ENCODE measurements at regions not wholly inside any gene's neighbourhood (a gene's known extent, or its start where the extent isn't known, plus 50 kb on each side); places are given as distances from the start of the nearest gene placed in this dataset.
"Not testable (repeated sequence)": the region's sequence is repeated elsewhere in the genome, so short reads cannot be mapped to it uniquely, and the experiment has no call there.

DNA sequence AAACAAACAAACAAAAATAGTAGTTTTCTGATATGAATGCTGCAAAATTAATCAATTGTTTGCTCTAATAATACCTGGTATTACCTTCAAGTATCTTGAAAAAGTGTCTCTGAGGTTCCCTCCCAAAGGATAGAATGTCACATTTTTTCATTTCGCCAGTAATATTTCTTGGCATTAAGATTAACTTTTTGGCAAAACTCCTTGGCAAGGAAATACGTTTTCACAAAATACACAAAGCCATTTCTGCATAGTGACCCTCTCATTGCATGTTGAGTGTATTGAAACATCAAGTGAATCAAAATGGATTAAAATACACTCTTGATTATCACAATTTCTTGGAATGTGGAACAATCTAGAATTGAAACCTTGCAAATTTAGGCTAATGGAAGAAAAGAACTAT lies 230.5 kb downstream of the ATPSCKMT start:
- Histone ChIP-seq H3K27ac (no peak overlapping the region), H3K27me3 (replicated peaks in 1 of 7) (peaks cover 0 to 4% (median 0%) of the 10 kb centered on the region in 7 donors), H3K4me1 (no peaks in the 10 kb centered on the region), H3K9me3 (peaks cover 0 to 35% (median 16%) of the 10 kb centered on the region in 8 donors), H3K36me3 (no peaks in the 10 kb centered on the region), H3K4me3 (no peak overlapping the region)
- TF ChIP-seq POLR2A (IDR thresholded peaks at IDR 0.05) (no peak), POLR2AphosphoS5 (IDR thresholded peaks at IDR 0.05) (no peak)
- TF ChIP-seq, protein P1, sequence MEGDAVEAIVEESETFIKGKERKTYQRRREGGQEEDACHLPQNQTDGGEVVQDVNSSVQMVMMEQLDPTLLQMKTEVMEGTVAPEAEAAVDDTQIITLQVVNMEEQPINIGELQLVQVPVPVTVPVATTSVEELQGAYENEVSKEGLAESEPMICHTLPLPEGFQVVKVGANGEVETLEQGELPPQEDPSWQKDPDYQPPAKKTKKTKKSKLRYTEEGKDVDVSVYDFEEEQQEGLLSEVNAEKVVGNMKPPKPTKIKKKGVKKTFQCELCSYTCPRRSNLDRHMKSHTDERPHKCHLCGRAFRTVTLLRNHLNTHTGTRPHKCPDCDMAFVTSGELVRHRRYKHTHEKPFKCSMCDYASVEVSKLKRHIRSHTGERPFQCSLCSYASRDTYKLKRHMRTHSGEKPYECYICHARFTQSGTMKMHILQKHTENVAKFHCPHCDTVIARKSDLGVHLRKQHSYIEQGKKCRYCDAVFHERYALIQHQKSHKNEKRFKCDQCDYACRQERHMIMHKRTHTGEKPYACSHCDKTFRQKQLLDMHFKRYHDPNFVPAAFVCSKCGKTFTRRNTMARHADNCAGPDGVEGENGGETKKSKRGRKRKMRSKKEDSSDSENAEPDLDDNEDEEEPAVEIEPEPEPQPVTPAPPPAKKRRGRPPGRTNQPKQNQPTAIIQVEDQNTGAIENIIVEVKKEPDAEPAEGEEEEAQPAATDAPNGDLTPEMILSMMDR (IDR thresholded peaks at IDR 0.05 in 8 of 11, conservative IDR thresholded peaks at IDR 0.05 in 3 of 11): no peak
- intact Hi-C loops (cut with DNase I; ENCODE audit: low total_unique reads): no loop called here
- no peak for DNase-seq
- 36 to 39% (median 38%) methylated on average over 2 of the region's 2 CpGs for WGBS, 5 donors

DNA sequence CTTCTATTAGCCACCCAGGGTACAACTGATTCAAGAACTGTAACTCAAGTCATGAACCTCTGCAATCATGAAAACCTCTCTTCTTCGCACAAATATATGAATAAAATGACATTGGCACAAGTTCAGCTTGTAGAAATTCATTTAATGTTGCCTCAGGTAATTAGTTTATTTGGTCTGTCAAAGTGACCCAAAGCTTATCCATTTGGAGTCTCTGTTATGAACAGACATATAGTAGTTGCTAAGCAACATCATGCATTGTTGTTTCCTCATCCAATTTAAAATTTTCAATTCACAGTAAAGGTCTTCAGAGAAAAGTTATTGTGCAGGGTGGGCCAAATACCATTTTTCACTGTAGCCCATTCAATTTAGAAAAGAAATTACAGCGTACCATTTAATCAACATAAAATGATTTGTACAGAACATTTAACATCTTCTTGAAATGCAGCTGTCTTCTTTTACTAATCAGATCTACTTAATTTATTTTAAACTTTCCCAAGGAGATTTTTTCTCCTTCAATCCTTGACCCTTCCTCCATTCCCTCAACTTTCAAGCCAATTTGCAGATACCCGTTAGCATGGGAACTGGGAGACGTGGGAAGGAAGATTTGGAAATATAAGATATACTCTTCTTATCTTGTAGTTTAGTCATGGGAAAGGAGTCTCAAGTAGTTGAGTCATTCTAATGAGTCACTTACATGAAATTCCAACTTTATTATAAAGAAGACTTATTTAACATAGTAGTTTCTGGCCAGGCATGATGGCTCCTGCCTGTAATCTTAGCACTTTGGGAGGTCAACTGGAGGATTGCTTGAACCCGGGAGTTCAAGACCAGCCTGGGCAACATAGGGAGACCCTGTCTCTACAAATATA lies 231.3 kb downstream of the ATPSCKMT start:
- no peak overlapping the region for H3K27ac ChIP-seq
- H3K4me1 ChIP-seq: no peaks in the 10 kb centered on the region
- peaks cover 0 to 31% (median 14%) of the 10 kb centered on the region in 8 donors for H3K9me3 ChIP-seq
- WGBS, 5 donors: 78 to 85% (median 82%) methylated on average over 5 of the region's 5 CpGs
- DNase-seq: no peak
- intact Hi-C loops (cut with DNase I; ENCODE audit: low total_unique reads): no loop called here
- no peak overlapping the region for H3K4me3 ChIP-seq
- TF ChIP-seq POLR2AphosphoS5 (IDR thresholded peaks at IDR 0.05) (no peak), POLR2A (IDR thresholded peaks at IDR 0.05) (no peak)
- TF ChIP-seq, protein P1 (IDR thresholded peaks at IDR 0.05 in 8 of 11, conservative IDR thresholded peaks at IDR 0.05 in 3 of 11): no peak
- no peaks in the 10 kb centered on the region for H3K36me3 ChIP-seq
- H3K27me3 ChIP-seq (replicated peaks in 1 of 7): peaks cover 0 to 4% (median 0%) of the 10 kb centered on the region in 7 donors

DNA sequence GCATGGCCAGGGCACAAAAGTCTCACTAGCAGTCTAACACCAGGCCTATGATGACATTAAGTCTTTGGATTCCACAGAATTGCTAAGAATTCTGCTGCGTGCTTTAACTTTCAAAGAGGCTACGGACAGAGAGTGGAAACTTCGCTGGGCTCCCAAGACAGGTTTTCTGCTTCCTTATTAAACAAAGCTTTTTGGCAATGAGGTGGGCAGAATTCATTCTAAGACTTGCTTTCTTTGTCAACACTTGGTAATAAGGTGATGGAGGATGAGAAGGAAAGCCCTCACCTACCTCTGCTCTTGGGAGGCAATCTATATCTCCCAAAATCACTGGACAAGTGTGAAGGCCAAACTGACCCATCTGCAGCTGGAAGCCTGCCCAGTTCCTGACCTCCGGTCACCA lies 231.9 kb downstream of the ATPSCKMT start:
- H3K9me3 ChIP-seq: peaks cover 0 to 25% (median 10%) of the 10 kb centered on the region in 8 donors
- no peak overlapping the region for H3K27ac ChIP-seq
- DNase-seq: no peak
- H3K4me3 ChIP-seq: no peak overlapping the region
- H3K4me1 ChIP-seq: no peaks in the 10 kb centered on the region
- TF ChIP-seq POLR2AphosphoS5 (IDR thresholded peaks at IDR 0.05): no peak
- TF ChIP-seq POLR2A (IDR thresholded peaks at IDR 0.05): no peak
- TF ChIP-seq, protein P1 (IDR thresholded peaks at IDR 0.05 in 8 of 11, conservative IDR thresholded peaks at IDR 0.05 in 3 of 11): no peak
- 58 to 85% (median 68%) methylated on average over 4 of the region's 4 CpGs for WGBS, 5 donors
- intact Hi-C loops (cut with DNase I; ENCODE audit: low total_unique reads): no loop called here
- H3K27me3 ChIP-seq (replicated peaks in 1 of 7): peaks cover 0 to 4% (median 0%) of the 10 kb centered on the region in 7 donors
- no peaks in the 10 kb centered on the region for H3K36me3 ChIP-seq

DNA sequence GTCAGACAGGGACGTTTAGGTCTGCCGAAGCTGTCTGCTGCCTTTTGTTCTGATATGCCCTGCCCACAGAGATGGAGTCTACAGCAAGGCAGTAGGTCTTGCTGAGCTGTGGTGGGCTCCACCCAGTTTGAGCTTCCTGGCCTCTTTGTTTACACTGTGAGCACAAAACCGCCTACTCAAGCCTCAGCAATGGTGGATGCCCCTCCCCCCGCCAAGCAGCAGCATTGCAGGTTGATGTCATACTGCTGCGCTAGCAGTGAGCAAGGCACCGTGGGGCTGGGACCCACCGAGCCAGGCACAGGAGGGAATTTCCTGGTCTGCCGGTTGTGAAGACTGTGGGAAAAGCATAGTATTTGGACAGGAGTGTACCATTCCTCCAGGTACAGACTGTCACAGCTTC lies 233.1 kb downstream of the ATPSCKMT start:
- H3K4me3 ChIP-seq; H3K4me1 ChIP-seq; H3K36me3 ChIP-seq; H3K27ac ChIP-seq; intact Hi-C loops (cut with DNase I; ENCODE audit: low total_unique reads); DNase-seq; H3K27me3 ChIP-seq (replicated peaks in 1 of 7): not testable (repeated sequence)
- 70 to 82% (median 76%) methylated on average over 3 to 8 of the region's 8 CpGs for WGBS, 5 donors
- peaks cover 0 to 16% (median 3%) of the 10 kb centered on the region in 8 donors for H3K9me3 ChIP-seq

DNA sequence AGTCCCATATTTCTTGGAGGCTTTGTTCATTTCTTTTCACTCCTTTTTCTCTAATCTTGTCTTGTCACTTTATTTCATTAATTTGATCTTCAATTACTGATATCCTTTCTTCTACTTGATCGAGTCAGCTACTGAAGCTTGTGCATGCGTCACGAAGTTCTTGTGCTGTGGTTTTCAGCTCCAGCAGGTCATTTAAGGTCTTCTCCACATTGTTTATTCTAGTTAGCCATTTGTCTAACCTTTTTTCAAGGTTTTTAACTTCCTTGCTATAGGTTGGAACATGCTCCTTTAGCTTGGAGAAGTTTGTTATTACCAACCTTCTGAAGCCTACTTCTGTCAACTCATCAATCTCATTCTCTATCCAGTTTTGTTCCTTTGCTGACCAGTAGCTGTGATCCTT lies 234.0 kb downstream of the ATPSCKMT start:
- H3K27ac ChIP-seq; H3K4me3 ChIP-seq; intact Hi-C loops (cut with DNase I; ENCODE audit: low total_unique reads); H3K4me1 ChIP-seq; H3K36me3 ChIP-seq; H3K27me3 ChIP-seq (replicated peaks in 1 of 7); DNase-seq: not testable (repeated sequence)
- peaks cover 0 to 12% (median 0%) of the 10 kb centered on the region in 8 donors for H3K9me3 ChIP-seq
- 88 to 94% (median 90%) methylated on average over 3 of the region's 3 CpGs for WGBS, 5 donors
